ENCODE measurements at regions not wholly inside any gene's neighbourhood (a gene's known extent, or its start where the extent isn't known, plus 50 kb on each side); places are given as distances from the start of the nearest gene placed in this dataset.

- H3K9me3 Mint-ChIP-seq, result peaks cover 10% of the 10 kb centered on the region
- H3K36me3 Mint-ChIP-seq, result no peaks in the 10 kb centered on the region
- peaks cover 17% of the 10 kb centered on the region for H3K27me3 Mint-ChIP-seq (ENCODE audit: low read depth)
- TF ChIP-seq, protein P1, sequence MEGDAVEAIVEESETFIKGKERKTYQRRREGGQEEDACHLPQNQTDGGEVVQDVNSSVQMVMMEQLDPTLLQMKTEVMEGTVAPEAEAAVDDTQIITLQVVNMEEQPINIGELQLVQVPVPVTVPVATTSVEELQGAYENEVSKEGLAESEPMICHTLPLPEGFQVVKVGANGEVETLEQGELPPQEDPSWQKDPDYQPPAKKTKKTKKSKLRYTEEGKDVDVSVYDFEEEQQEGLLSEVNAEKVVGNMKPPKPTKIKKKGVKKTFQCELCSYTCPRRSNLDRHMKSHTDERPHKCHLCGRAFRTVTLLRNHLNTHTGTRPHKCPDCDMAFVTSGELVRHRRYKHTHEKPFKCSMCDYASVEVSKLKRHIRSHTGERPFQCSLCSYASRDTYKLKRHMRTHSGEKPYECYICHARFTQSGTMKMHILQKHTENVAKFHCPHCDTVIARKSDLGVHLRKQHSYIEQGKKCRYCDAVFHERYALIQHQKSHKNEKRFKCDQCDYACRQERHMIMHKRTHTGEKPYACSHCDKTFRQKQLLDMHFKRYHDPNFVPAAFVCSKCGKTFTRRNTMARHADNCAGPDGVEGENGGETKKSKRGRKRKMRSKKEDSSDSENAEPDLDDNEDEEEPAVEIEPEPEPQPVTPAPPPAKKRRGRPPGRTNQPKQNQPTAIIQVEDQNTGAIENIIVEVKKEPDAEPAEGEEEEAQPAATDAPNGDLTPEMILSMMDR (IDR thresholded peaks at IDR 0.05; ENCODE audit: unreplicated experiment), result no peak
- no peak overlapping the region for H3K27ac Mint-ChIP-seq
- peaks cover 12% of the 10 kb centered on the region for H3K4me1 Mint-ChIP-seq
- peak in 1 of 2 experiments; percentile 22 for DNase-seq (ENCODE audit: low spot score in 2 of 2, unreplicated experiment in 2 of 2)
- no peak overlapping the region for H3K4me3 Mint-ChIP-seq
Measured at GRCh38 chr10:124313374-124313773, 105.3 kb downstream of the OAT start.

DNA sequence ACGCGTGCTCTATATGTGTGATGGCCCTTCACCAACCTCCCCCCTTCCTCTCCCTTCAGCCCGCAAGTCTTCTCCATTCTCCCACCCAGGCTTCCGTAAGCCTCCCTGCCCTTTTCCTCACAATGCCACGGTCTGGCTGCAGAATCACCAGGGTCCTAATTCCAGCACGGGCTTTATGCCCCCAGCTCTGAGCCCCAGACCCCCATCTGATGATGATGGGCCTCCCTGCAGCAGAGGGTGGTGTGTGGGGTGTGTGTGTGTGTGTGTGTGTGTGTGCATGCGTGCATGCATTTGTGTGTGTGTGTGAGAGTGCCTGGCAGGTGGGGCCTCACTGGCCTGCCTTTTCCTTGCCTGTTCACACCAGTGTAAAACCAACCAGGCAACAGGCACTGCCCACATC lies 109.9 kb downstream of the OAT start:
- H3K4me3 Mint-ChIP-seq, result no peak overlapping the region
- H3K27me3 Mint-ChIP-seq (ENCODE audit: low read depth), result peaks cover 11% of the 10 kb centered on the region
- TF ChIP-seq, protein P1 (IDR thresholded peaks at IDR 0.05; ENCODE audit: unreplicated experiment), result no peak
- H3K27ac Mint-ChIP-seq, result no peak overlapping the region
- peaks cover 10% of the 10 kb centered on the region for H3K9me3 Mint-ChIP-seq
- no peaks in the 10 kb centered on the region for H3K36me3 Mint-ChIP-seq
- H3K4me1 Mint-ChIP-seq, result no peaks in the 10 kb centered on the region
- DNase-seq (ENCODE audit: low spot score in 2 of 2, unreplicated experiment in 2 of 2), result peak in 1 of 2 experiments; percentile 14

GRCh38 chr10:124308056-124308645 lies 110.6 kb downstream of the OAT start:
- Mint-ChIP-seq H3K4me3 (no peak overlapping the region), H3K9me3 (peaks cover 10% of the 10 kb centered on the region), H3K27ac (no peak overlapping the region), H3K4me1 (no peaks in the 10 kb centered on the region), H3K27me3 (ENCODE audit: low read depth) (peaks cover 8% of the 10 kb centered on the region), H3K36me3 (no peaks in the 10 kb centered on the region)
- TF ChIP-seq, protein P1 (IDR thresholded peaks at IDR 0.05; ENCODE audit: unreplicated experiment), result no peak
- DNase-seq (ENCODE audit: low spot score in 2 of 2, unreplicated experiment in 2 of 2), result peak in 1 of 2 experiments; percentile 11

DNA sequence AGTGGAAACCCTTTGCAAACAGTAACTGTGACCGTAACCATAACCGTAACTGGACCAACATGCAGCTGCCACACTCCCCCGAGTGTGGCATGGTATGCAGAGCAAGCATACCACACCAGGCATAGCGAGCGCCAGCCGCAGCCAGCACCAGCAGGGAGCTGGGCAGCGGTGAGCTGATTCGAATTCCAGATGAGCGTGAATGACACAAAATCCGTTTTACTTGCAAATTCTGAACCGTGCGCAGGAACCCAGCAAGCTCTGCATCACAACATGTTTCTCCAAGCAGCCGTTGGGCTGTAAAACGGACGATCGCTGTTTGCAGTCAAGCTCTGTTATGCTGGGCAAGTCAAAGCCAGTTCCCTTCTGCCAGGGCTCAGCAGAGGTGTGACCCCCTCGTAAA lies 111.1 kb downstream of the OAT start:
- peaks cover 10% of the 10 kb centered on the region for H3K9me3 Mint-ChIP-seq
- DNase-seq (ENCODE audit: low spot score in 2 of 2, unreplicated experiment in 2 of 2), result no peak
- H3K27ac Mint-ChIP-seq, result no peak overlapping the region
- TF ChIP-seq, protein P1 (IDR thresholded peaks at IDR 0.05; ENCODE audit: unreplicated experiment), result no peak
- H3K36me3 Mint-ChIP-seq, result no peaks in the 10 kb centered on the region
- H3K4me3 Mint-ChIP-seq, result no peak overlapping the region
- H3K27me3 Mint-ChIP-seq (ENCODE audit: low read depth), result peaks cover 8% of the 10 kb centered on the region
- H3K4me1 Mint-ChIP-seq, result no peaks in the 10 kb centered on the region

DNA sequence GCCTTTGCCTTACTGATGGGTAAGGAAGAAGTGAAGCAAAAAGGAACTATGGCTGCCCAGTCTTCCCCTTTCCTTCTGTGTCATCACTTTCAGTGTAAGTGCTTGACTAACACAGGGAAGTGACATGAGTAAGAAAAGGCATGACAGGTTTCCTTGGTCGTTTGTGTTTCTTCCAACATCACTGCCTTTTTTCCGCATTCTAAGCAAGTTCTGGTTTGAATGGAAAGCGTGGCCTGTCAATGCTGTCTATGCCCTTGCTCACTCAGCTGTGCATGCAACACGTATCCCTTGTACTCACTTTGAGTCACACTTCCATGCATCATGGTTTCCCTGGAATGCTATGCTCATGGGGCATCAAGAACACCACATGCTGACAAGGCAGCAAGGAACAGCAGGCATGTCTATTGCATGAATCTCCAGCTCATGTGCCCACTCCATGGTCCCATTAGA lies 111.8 kb downstream of the OAT start:
- DNase-seq (ENCODE audit: low spot score in 2 of 2, unreplicated experiment in 2 of 2), result no peak
- Mint-ChIP-seq H3K36me3 (no peaks in the 10 kb centered on the region), H3K4me1 (no peaks in the 10 kb centered on the region), H3K4me3 (no peak overlapping the region), H3K27ac (no peak overlapping the region), H3K9me3 (peaks cover 10% of the 10 kb centered on the region), H3K27me3 (ENCODE audit: low read depth) (peaks cover 8% of the 10 kb centered on the region)
- TF ChIP-seq, protein P1 (IDR thresholded peaks at IDR 0.05; ENCODE audit: unreplicated experiment), result no peak

Data from mesothelial cell of epicardium (in vitro differentiated cells).